ENCODE measurements at regions not wholly inside any gene's neighbourhood (a gene's known extent, or its start where the extent isn't known, plus 50 kb on each side); places are given as distances from the start of the nearest gene placed in this dataset.

DNA sequence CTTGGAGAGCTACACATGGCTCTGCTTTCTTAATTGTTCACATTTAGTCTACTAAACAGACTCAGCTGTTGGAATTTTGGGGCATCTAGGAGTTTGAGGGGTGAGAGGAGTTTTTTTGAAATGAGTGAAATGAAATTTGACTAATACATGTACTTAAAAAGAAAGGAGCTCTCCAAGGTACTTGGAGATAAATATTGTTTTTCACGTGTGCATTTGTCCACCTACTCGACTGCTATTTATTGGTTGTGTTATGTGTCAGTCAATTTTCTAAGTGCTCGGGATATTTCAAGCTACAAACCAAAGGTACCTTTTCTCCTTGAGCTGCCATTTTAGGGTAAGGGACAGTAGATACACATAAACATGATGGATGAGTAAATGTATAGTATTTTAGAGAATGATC lies 697.0 kb downstream of the LIG4 start:
- Histone ChIP-seq H3K27me3 (no peaks in the 10 kb centered on the region), H3K9me3 (no peaks in the 10 kb centered on the region), H3K4me3 (no peak overlapping the region), H3K4me1 (no peaks in the 10 kb centered on the region), H3K36me3 (no peaks in the 10 kb centered on the region), H3K27ac (no peak overlapping the region)
- no peak for TF ChIP-seq POLR2A (IDR thresholded peaks at IDR 0.05)
- TF ChIP-seq, protein P1, sequence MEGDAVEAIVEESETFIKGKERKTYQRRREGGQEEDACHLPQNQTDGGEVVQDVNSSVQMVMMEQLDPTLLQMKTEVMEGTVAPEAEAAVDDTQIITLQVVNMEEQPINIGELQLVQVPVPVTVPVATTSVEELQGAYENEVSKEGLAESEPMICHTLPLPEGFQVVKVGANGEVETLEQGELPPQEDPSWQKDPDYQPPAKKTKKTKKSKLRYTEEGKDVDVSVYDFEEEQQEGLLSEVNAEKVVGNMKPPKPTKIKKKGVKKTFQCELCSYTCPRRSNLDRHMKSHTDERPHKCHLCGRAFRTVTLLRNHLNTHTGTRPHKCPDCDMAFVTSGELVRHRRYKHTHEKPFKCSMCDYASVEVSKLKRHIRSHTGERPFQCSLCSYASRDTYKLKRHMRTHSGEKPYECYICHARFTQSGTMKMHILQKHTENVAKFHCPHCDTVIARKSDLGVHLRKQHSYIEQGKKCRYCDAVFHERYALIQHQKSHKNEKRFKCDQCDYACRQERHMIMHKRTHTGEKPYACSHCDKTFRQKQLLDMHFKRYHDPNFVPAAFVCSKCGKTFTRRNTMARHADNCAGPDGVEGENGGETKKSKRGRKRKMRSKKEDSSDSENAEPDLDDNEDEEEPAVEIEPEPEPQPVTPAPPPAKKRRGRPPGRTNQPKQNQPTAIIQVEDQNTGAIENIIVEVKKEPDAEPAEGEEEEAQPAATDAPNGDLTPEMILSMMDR (IDR thresholded peaks at IDR 0.05): no peak
- WGBS (ENCODE audit: insufficient coverage, low coverage, low lambda C conversion rate, missing lambda C conversion rate): 27% methylated on average over 3 of the region's 3 CpGs
- DNase-seq (no peak), ATAC-seq (no peak)
- intact Hi-C loops (cut with DNase I): no loop called here

DNA sequence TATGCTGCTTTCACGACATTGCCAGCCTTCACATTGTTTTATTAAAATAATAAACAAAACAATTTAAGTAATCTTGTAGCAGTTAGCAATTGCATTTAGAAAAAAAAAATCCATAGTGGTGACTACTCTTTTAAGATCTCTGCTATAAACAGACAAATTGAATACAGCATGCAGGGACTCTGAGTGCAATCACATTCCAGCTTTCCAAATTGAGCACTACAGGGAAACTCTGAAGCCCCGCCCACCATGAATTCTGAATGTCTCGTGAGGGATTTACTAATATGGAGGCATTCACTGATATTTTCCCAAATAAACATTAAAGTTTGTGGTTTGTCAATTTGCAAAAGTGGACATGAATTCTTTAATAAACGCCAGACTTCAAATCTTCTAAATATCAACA lies 698.8 kb downstream of the LIG4 start:
- no peaks in the 10 kb centered on the region for H3K4me1 ChIP-seq
- ATAC-seq (no peak), DNase-seq (no peak)
- H3K9me3 ChIP-seq: no peaks in the 10 kb centered on the region
- H3K36me3 ChIP-seq: no peaks in the 10 kb centered on the region
- H3K27ac ChIP-seq: no peak overlapping the region
- TF ChIP-seq, protein P1 (IDR thresholded peaks at IDR 0.05): no peak
- TF ChIP-seq POLR2A (IDR thresholded peaks at IDR 0.05): no peak
- H3K4me3 ChIP-seq: no peak overlapping the region
- WGBS (ENCODE audit: insufficient coverage, low coverage, low lambda C conversion rate, missing lambda C conversion rate): 55% methylated on average over 4 of the region's 4 CpGs
- intact Hi-C loops (cut with DNase I): no loop called here
- H3K27me3 ChIP-seq: no peaks in the 10 kb centered on the region

DNA sequence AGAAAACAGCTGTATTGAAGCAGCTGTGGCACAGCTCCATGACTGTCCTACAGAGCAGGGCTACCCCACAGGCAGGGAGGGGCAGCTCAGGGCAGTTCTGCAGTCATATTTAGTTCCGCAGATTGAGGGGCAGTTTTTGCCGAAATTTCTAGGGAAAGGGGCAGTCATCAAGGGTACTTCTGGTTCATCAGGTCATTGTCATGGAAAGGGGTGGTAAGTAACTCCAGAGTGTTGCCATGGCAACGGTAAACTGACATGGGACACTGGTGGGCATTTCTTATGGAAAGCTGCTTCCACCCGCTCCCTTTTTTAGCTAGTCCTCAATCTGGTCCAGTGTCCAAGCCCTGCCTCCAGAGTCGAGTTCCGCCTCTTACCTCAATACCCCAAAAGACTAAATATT lies 702.8 kb downstream of the LIG4 start:
- Histone ChIP-seq H3K4me1 (no peaks in the 10 kb centered on the region), H3K27ac (no peak overlapping the region), H3K27me3 (no peaks in the 10 kb centered on the region), H3K36me3 (no peaks in the 10 kb centered on the region), H3K9me3 (no peaks in the 10 kb centered on the region), H3K4me3 (no peak overlapping the region)
- intact Hi-C loops (cut with DNase I): no loop called here
- no peak for ATAC-seq
- TF ChIP-seq, protein P1 (IDR thresholded peaks at IDR 0.05): no peak
- no peak for TF ChIP-seq POLR2A (IDR thresholded peaks at IDR 0.05)
- DNase-seq: no peak
- 65% methylated on average over 4 of the region's 6 CpGs for WGBS (ENCODE audit: insufficient coverage, low coverage, low lambda C conversion rate, missing lambda C conversion rate)

DNA sequence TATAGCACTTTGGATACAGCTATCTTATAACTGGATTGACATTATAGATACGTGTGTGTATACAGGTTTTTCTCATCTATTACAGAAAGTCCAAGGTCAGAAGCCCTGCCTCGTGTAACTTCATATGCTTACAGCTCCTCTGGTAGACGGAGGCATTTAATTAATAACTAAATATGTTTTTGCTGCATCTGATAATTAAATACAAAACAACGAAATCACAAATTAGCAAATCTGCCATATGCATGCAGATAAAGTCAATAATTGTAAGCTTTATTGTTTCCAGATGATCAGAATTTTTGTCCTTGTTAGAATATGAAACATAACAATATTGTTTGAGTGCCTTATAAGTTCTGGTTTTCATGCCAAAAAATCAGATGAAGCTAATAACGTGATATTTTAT lies 717.7 kb downstream of the LIG4 start:
- no peak overlapping the region for H3K4me3 ChIP-seq
- H3K4me1 ChIP-seq: no peaks in the 10 kb centered on the region
- TF ChIP-seq, protein P1 (IDR thresholded peaks at IDR 0.05): no peak
- TF ChIP-seq POLR2A (IDR thresholded peaks at IDR 0.05): no peak
- no peak for DNase-seq
- H3K27me3 ChIP-seq: no peaks in the 10 kb centered on the region
- 32% methylated on average over 5 of the region's 5 CpGs for WGBS (ENCODE audit: insufficient coverage, low coverage, low lambda C conversion rate, missing lambda C conversion rate)
- H3K27ac ChIP-seq: no peak overlapping the region
- H3K9me3 ChIP-seq: no peaks in the 10 kb centered on the region
- no peak for ATAC-seq
- intact Hi-C loops (cut with DNase I): no loop called here
- H3K36me3 ChIP-seq: no peaks in the 10 kb centered on the region

DNA sequence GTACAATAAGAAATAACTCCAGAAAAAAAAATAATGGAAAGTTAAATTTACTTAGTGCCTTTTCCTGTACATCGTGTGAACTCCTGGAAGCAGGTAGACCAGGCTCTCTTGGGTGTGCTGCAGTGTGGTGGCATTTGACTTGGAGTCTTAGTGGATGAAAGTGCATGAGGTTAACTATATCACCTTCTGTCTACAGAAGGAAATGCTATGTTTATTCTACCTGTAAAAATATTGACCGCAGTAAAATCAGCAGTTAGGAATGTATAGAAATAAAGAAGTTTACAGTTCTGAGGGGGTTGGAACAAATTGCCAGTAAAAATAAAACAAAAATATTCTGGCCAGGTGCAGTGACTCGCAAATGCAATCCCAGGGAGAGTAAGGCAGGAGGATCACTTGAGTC lies 722.1 kb downstream of the LIG4 start:
- Histone ChIP-seq H3K27me3 (no peaks in the 10 kb centered on the region), H3K9me3 (no peaks in the 10 kb centered on the region), H3K4me3 (no peak overlapping the region), H3K36me3 (no peaks in the 10 kb centered on the region), H3K4me1 (no peaks in the 10 kb centered on the region), H3K27ac (no peak overlapping the region)
- intact Hi-C loops (cut with DNase I): no loop called here
- ATAC-seq: no peak
- WGBS (ENCODE audit: insufficient coverage, low coverage, low lambda C conversion rate, missing lambda C conversion rate): 38% methylated on average over 3 of the region's 3 CpGs
- DNase-seq: no peak
- TF ChIP-seq POLR2A (IDR thresholded peaks at IDR 0.05): no peak
- TF ChIP-seq, protein P1 (IDR thresholded peaks at IDR 0.05): no peak
